Endothelial cell of umbilical vein (primary cell): ENCODE measurements at regions not wholly inside any gene's neighbourhood (a gene's known extent, or its start where the extent isn't known, plus 50 kb on each side); places are given as distances from the start of the nearest gene placed in this dataset.

ENCODE experiments used
- BruUV-seq: library from RNA; stranded (reverse); fragments of 400-500 nt; replicated peaks from 2 replicates; lab custom pipeline; 2021; lab: Mats Ljungman, UMichigan
- CTCF ChIA-PET: fragments of 300-600, 350-600 bp; sonication (Branson Sonifier 250); formaldehyde crosslinking; loops from one replicate; lab custom pipeline; 2021; ENCODE audit warnings: antibody characterized with exemption, inconsistent platforms; lab: Charles Lee
- POLR2A ChIA-PET: fragments of 300-600, 350-600 bp; sonication (Branson Sonifier 250); formaldehyde crosslinking; loops from one replicate; lab custom pipeline; 2021; ENCODE audit warnings: antibody characterized with exemption, inconsistent platforms; lab: Charles Lee
- DNase-seq: peaks from one replicate; pipeline ENCODE4 v3.0.0-alpha.2; 2011; ENCODE audit warnings: low read depth, low spot score
- FAIRE-seq: peaks from 2 replicates; lab custom pipeline; 2011; peaks lifted over from hg19 to GRCh38; lab: Jason Lieb, UNC
- H2AFZ ChIP-seq: 2 replicates; pipeline ENCODE4 v1.6.0; 2012; ENCODE audit warnings: low read depth, low read length, control low read depth, inconsistent platforms
- H3K27ac ChIP-seq: 2 replicates; pipeline ENCODE4 v1.5.1; 2011; ENCODE audit warnings: low read depth, mild to moderate bottlenecking, control low read depth, low read length, moderate library complexity; ENCODE audit not compliant: insufficient read depth
- H3K27me3 ChIP-seq, 2 experiments: 2 replicates each; pipeline versions ENCODE4 v1.6.0 to v1.6.1; 2011; ENCODE audit warnings: low read length in 2 of 2, mixed read lengths in 1 of 2; ENCODE audit not compliant: control insufficient read depth in 2 of 2, insufficient read depth in 2 of 2
- H3K36me3 ChIP-seq, 2 experiments: 2 replicates in 1 of 2; 3 replicates in 1 of 2; pipeline ENCODE4 v1.5.1; 2011; ENCODE audit warnings: low read length in 2 of 2, mild to moderate bottlenecking in 1 of 2, moderate library complexity in 1 of 2; ENCODE audit not compliant: control insufficient read depth in 2 of 2, insufficient read depth in 2 of 2; ENCODE audit errors: extremely low read depth in 1 of 2
- H3K4me1 ChIP-seq: 3 replicates; pipeline ENCODE4 v1.5.1; 2011; ENCODE audit warnings: mild to moderate bottlenecking, low read length; ENCODE audit not compliant: control insufficient read depth, insufficient read depth; ENCODE audit errors: extremely low read depth
- H3K4me2 ChIP-seq: 2 replicates; pipeline ENCODE4 v1.6.1; 2011; ENCODE audit warnings: low read length, control low read depth, mixed read lengths; ENCODE audit not compliant: insufficient read depth
- H3K4me3 ChIP-seq, 3 experiments: fragments of 200-600 bp in 1 of 3; sonication (generic), shearing (Covaris generic) in 1 of 3; replicated peaks in 1 of 3; 2 replicates each; pipeline ENCODE4 v1.5.1; 2011 to 2016; ENCODE audit warnings: control low read depth in 3 of 3, low read length in 3 of 3, mild to moderate bottlenecking in 2 of 3, inconsistent platforms in 1 of 3, low read depth in 1 of 3, moderate library complexity in 1 of 3; ENCODE audit not compliant: insufficient read depth in 1 of 3
- H3K79me2 ChIP-seq: 2 replicates; pipeline ENCODE4 v1.6.0; 2012; ENCODE audit warnings: low read length, inconsistent platforms; ENCODE audit not compliant: control insufficient read depth, insufficient read depth
- H3K9ac ChIP-seq: replicated peaks from 2 replicates; pipeline ENCODE3; 2011; ENCODE audit warnings: low read length, control low read depth; ENCODE audit not compliant: insufficient read depth; ENCODE audit errors: extremely low read depth
- H3K9me1 ChIP-seq: replicated peaks from 3 replicates; pipeline ENCODE4 v1.6.0; 2011; ENCODE audit warnings: mild to moderate bottlenecking, low read length; ENCODE audit not compliant: control insufficient read depth, insufficient read depth; ENCODE audit errors: extremely low read depth
- H3K9me3 ChIP-seq: replicated peaks from 2 replicates; pipeline ENCODE4 v1.5.1; 2012; ENCODE audit warnings: low read length, inconsistent platforms; ENCODE audit not compliant: control insufficient read depth, insufficient read depth
- H4K20me1 ChIP-seq: replicated peaks from 2 replicates; pipeline ENCODE3; 2011; ENCODE audit warnings: mild to moderate bottlenecking, low read length; ENCODE audit not compliant: control insufficient read depth, insufficient read depth; ENCODE audit errors: extremely low read depth
- CTCF ChIP-seq, 2 donors: IDR thresholded peaks; 1 replicate in 1 of 2; 2 replicates in 1 of 2; pipeline ENCODE4 v1.5.1; 2011; ENCODE audit warnings: low read length in 2 of 2, mild to moderate bottlenecking in 2 of 2, moderate library complexity in 2 of 2, control low read depth in 1 of 2, inconsistent platforms in 1 of 2, low read depth in 1 of 2; ENCODE audit not compliant: insufficient read depth in 1 of 2; ENCODE audit errors: extremely low read depth in 1 of 2
- EZH2 ChIP-seq: IDR thresholded peaks from 2 replicates; pipeline ENCODE4 v1.6.1; 2012; ENCODE audit warnings: borderline replicate concordance, low read depth, mild to moderate bottlenecking, moderate library complexity, low read length, inconsistent platforms; ENCODE audit not compliant: severe bottlenecking
- FOS ChIP-seq: IDR thresholded peaks from 2 replicates; pipeline ENCODE4 v1.6.1; 2011; ENCODE audit warnings: mild to moderate bottlenecking, low read length, moderate library complexity, borderline replicate concordance; ENCODE audit not compliant: insufficient read depth
- GATA2 ChIP-seq: IDR thresholded peaks from 2 replicates; pipeline ENCODE4 v1.7.0; 2011; ENCODE audit warnings: low read depth, mild to moderate bottlenecking, moderate library complexity, mixed read lengths, low read length; ENCODE audit not compliant: insufficient read length, insufficient read depth
- JUN ChIP-seq: IDR thresholded peaks from 2 replicates; pipeline ENCODE4 v1.6.1; 2011; ENCODE audit warnings: borderline replicate concordance, low read depth; ENCODE audit not compliant: insufficient read length, insufficient read depth
- MAX ChIP-seq: IDR thresholded peaks from 2 replicates; pipeline ENCODE4 v1.6.1; 2011; ENCODE audit not compliant: insufficient read depth, insufficient read length
- MYC ChIP-seq: IDR thresholded peaks from one replicate; pipeline ENCODE4 v1.6.1; 2011; ENCODE audit warnings: mild to moderate bottlenecking, low read depth, low read length
- POLR2A ChIP-seq: IDR thresholded peaks from 2 replicates; pipeline ENCODE4 v1.6.1; 2012; ENCODE audit warnings: low read depth, mild to moderate bottlenecking, control low read depth, low read length
- POLR2AphosphoS5 ChIP-seq: IDR thresholded peaks from 2 replicates; pipeline ENCODE4 v1.6.1; 2012; ENCODE audit warnings: low read depth, mild to moderate bottlenecking, control low read depth, low read length, moderate library complexity; ENCODE audit not compliant: insufficient read depth
- dilution Hi-C: fragments of 300-500 bp; cut with MboI; formaldehyde crosslinking; loops from one replicate; pipeline ENCODE4 v1.15.0; 2019; ENCODE audit warnings: low sequenced_read_pairs; ENCODE audit not compliant: extremely low pct_ligation_motif_present
- intact Hi-C: fragments of 100-400 bp; cut with micrococcal nuclease; formaldehyde crosslinking; loops from one replicate; pipeline ENCODE4 v1.10.0; 2022

- Histone ChIP-seq H3K9ac (no peak overlapping the region), H3K4me3 (no peak overlapping the region), H2AFZ (no peak overlapping the region), H3K4me2 (no peak overlapping the region), H3K9me3 (no peaks in the 10 kb centered on the region), H3K4me1 (peaks cover 24% of the 10 kb centered on the region), H3K27ac (no peak overlapping the region), H3K79me2 (no peaks in the 10 kb centered on the region), H3K9me1 (no peaks in the 10 kb centered on the region), H3K36me3 (no peaks in the 10 kb centered on the region), H4K20me1 (no peaks in the 10 kb centered on the region), H3K27me3 (no peaks in the 10 kb centered on the region)
- DNase-seq (no peak), FAIRE-seq (no peak)
- no TSS peak for BruUV-seq
- intact Hi-C loops (no loop called here), dilution Hi-C loops (no loop called here)
- CTCF ChIA-PET: interaction anchor here (1.0 to 2.5 kb wide), 5 partner anchors 8 to 224 kb away, joined by 3 to 8 read pairs (median 3); no protein-coding TSS in a partner anchor
- POLR2A ChIA-PET: interaction anchor here (0.6 kb wide), 1 partner anchor 1623 kb away, joined by 3 read pairs; no protein-coding TSS in a partner anchor
- TF ChIP-seq CTCF (IDR thresholded peaks at IDR 0.05; ENCODE audit: extremely low read depth in 1 of 2, insufficient read depth in 1 of 2, low read depth in 1 of 2, low read length in 2 of 2): no peak
- TF ChIP-seq MYC: no peak
- TF ChIP-seq EZH2: no peak
- TF ChIP-seq POLR2AphosphoS5: no peak
- no peak for TF ChIP-seq MAX
- TF ChIP-seq GATA2: no peak
- no peak for TF ChIP-seq POLR2A
- no peak for TF ChIP-seq FOS
- TF ChIP-seq JUN: no peak
These were observed 108.5 kb downstream of the DUSP6 start for GRCh38 chr12:89243771-89244170.
